SK-N-MC (cell line): ENCODE measurements at regions not wholly inside any gene's neighbourhood (a gene's known extent, or its start where the extent isn't known, plus 50 kb on each side); places are given as distances from the start of the nearest gene placed in this dataset.

Source experiments
- EZH2 ChIP-seq: fragments of 200-600 bp; sonication (generic); IDR thresholded peaks from one replicate; pipeline ENCODE4 v1.6.1; 2017; ENCODE audit warnings: antibody characterized with exemption
- POLR2AphosphoS5 ChIP-seq: IDR thresholded peaks from 2 replicates; pipeline ENCODE4 v1.6.1; 2012; ENCODE audit warnings: mild to moderate bottlenecking, low read depth, low read length, borderline replicate concordance

DNA sequence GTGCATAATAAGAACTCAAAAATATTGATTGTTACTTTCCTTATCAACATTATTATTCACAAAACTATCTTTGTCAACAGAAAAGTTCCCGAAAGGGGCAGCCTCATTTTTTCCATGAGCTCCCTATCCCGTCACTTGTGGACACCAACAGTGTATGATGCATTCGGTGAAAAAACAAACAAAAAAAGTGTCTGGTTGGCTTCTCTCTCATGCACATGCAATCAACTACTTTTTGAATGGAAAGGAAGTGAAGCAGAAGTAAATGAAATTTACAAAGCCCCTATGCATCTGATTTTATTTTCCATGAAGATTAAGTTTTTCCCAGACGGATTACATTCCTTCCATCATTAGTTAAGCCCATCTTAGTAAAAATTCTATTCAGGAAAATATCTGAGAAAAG, 526.9 kb downstream of the RFC3 start:
- TF ChIP-seq EZH2, result no peak
- TF ChIP-seq POLR2AphosphoS5, result no peak
